ENCODE measurements at regions not wholly inside any gene's neighbourhood (a gene's known extent, or its start where the extent isn't known, plus 50 kb on each side); places are given as distances from the start of the nearest gene placed in this dataset.

DNA sequence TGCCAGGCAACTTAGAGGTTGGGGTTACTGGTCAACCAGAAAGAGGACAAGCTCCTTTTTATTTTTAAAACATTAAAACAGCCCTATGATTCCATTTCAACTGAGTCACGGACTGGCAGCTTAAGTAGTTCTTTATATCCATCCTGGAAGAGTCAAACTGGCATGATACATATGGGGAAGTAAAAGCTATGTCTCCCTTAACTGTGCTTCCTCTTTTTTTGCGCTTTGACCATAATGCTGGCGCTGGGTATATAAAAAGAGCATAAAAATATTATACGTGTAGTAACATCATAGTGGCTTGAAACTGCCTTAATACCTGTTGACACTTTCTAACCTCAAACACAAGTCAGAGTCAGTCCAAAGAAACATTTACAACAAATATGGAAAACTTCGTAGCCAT is 274.4 kb downstream of the CSNK1G3 start:
- intact Hi-C loops (cut with DNase I; ENCODE audit: low total_unique reads) = no loop called here
- TF ChIP-seq, protein P1, sequence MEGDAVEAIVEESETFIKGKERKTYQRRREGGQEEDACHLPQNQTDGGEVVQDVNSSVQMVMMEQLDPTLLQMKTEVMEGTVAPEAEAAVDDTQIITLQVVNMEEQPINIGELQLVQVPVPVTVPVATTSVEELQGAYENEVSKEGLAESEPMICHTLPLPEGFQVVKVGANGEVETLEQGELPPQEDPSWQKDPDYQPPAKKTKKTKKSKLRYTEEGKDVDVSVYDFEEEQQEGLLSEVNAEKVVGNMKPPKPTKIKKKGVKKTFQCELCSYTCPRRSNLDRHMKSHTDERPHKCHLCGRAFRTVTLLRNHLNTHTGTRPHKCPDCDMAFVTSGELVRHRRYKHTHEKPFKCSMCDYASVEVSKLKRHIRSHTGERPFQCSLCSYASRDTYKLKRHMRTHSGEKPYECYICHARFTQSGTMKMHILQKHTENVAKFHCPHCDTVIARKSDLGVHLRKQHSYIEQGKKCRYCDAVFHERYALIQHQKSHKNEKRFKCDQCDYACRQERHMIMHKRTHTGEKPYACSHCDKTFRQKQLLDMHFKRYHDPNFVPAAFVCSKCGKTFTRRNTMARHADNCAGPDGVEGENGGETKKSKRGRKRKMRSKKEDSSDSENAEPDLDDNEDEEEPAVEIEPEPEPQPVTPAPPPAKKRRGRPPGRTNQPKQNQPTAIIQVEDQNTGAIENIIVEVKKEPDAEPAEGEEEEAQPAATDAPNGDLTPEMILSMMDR (IDR thresholded peaks at IDR 0.05 in 8 of 11, conservative IDR thresholded peaks at IDR 0.05 in 3 of 11) = no peak
- TF ChIP-seq POLR2AphosphoS5 (IDR thresholded peaks at IDR 0.05) (no peak), POLR2A (IDR thresholded peaks at IDR 0.05) (no peak)
- DNase-seq = no peak
- H3K36me3 ChIP-seq = no peaks in the 10 kb centered on the region
- H3K9me3 ChIP-seq = peaks cover 0 to 25% (median 16%) of the 10 kb centered on the region in 8 donors
- H3K4me1 ChIP-seq = no peaks in the 10 kb centered on the region
- 44 to 61% (median 59%) methylated on average over 5 of the region's 5 CpGs for WGBS, 5 donors
- H3K27me3 ChIP-seq (replicated peaks in 1 of 7) = no peaks in the 10 kb centered on the region
- no peak overlapping the region for H3K27ac ChIP-seq
- H3K4me3 ChIP-seq = no peak overlapping the region

DNA sequence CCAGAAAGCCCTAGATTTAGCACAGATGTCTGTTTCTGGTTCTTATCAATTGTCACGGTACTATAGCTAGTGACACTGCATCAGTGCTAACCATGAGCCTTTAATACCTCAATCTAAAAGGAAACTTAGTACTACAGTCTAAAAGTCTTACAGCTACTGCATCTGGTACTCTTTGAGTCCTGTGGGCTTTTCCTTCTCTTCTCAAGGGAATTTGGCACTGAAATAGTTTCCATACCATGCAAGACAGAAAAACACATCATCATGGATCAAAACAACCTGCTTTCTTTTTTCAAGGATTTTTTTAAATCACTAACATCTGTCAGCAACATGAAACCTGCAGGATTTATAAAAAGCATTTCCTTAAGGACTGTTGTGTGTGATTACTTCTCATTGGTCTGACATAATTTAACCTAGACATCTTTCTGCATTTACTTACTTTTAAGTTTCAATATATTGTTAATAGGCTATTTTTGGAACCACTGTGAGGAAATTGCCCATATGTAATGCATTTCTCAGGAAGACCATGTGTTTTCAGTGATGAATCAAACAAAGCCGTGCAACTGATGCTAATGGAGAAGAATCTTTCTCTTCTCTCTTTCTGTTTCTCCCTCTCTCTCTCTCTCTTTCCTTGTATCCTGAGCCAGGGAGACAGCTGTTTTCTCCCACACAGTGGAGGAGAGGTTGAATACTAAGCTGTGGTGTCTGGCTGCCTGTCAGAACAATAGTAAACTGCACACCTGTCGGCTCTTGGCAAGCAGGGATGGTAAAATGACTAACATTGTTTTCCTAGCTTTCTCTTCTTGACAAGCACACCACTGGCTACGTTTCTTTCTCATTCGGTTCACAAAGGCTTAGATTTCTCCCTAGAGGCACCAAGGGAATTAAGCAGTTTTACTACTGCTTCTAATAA is 273.4 kb downstream of the CSNK1G3 start:
- intact Hi-C loops (cut with DNase I; ENCODE audit: low total_unique reads) = no loop called here
- H3K27ac ChIP-seq = no peak overlapping the region
- no peak for DNase-seq
- H3K4me3 ChIP-seq = no peak overlapping the region
- TF ChIP-seq POLR2AphosphoS5 (IDR thresholded peaks at IDR 0.05) (no peak), POLR2A (IDR thresholded peaks at IDR 0.05) (no peak)
- TF ChIP-seq, protein P1 (IDR thresholded peaks at IDR 0.05 in 8 of 11, conservative IDR thresholded peaks at IDR 0.05 in 3 of 11) = no peak
- no peaks in the 10 kb centered on the region for H3K36me3 ChIP-seq
- no peaks in the 10 kb centered on the region for H3K4me1 ChIP-seq
- H3K27me3 ChIP-seq (replicated peaks in 1 of 7) = no peaks in the 10 kb centered on the region
- WGBS, 5 donors = 43 to 62% (median 49%) methylated on average over 5 of the region's 5 CpGs
- H3K9me3 ChIP-seq = peaks cover 0 to 22% (median 16%) of the 10 kb centered on the region in 8 donors

DNA sequence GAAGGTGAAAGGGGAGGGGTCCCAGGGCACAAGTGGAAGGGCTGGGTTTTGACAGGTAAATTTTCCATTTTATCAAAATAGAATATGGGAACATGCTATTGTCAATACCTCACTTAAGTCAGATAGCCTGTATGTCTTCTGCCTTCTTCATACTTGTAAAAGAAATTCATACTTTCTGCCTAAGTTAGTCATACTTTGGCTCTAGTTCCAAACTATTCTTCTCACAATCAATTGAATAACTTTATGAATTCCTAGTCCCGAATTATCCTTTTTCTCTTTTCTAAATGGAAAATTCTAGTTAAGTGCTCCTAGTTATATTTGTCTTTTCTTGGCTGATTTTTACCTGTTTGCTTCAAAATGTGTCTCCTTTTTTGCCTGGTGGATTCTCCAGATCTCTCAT is 271.4 kb downstream of the CSNK1G3 start:
- no peaks in the 10 kb centered on the region for H3K36me3 ChIP-seq
- peaks cover 0 to 2% (median 0%) of the 10 kb centered on the region in 8 donors for H3K9me3 ChIP-seq
- intact Hi-C loops (cut with DNase I; ENCODE audit: low total_unique reads) = no loop called here
- 76 to 92% (median 81%) methylated on average over 1 of the region's 1 CpG for WGBS, 5 donors
- H3K4me3 ChIP-seq = no peak overlapping the region
- no peak for DNase-seq
- TF ChIP-seq POLR2A (IDR thresholded peaks at IDR 0.05) (no peak), POLR2AphosphoS5 (IDR thresholded peaks at IDR 0.05) (no peak)
- TF ChIP-seq, protein P1 (IDR thresholded peaks at IDR 0.05 in 8 of 11, conservative IDR thresholded peaks at IDR 0.05 in 3 of 11) = no peak
- no peak overlapping the region for H3K27ac ChIP-seq
- H3K27me3 ChIP-seq (replicated peaks in 1 of 7) = no peaks in the 10 kb centered on the region
- no peaks in the 10 kb centered on the region for H3K4me1 ChIP-seq

DNA sequence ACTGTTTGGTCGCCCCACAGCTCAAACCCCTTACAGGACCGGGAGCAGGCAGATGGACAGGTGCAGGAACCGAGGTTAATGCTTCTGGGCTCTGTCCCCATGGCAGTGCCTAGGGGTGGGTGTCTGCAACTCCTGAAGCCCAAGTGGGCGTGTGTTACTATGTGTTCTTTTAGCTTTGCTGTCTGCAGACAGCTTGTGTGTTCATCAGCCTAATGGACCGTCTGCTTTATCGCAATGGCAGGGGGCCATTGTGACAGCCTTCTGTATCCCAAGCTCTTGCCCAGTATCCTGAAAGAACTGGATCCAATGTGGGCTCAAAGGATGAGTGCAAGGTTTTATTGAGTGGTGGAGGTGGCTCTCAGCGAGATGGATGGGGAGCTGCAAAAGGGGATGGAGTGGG is 266.7 kb downstream of the CSNK1G3 start:
- WGBS, 5 donors = 86 to 89% (median 88%) methylated on average over 7 of the region's 7 CpGs
- no peak overlapping the region for H3K27ac ChIP-seq
- H3K9me3 ChIP-seq = no peaks in the 10 kb centered on the region
- H3K27me3 ChIP-seq (replicated peaks in 1 of 7) = no peaks in the 10 kb centered on the region
- no peaks in the 10 kb centered on the region for H3K4me1 ChIP-seq
- H3K36me3 ChIP-seq = no peaks in the 10 kb centered on the region
- no peak for DNase-seq
- intact Hi-C loops (cut with DNase I; ENCODE audit: low total_unique reads) = no loop called here
- no peak for TF ChIP-seq POLR2A (IDR thresholded peaks at IDR 0.05)
- TF ChIP-seq POLR2AphosphoS5 (IDR thresholded peaks at IDR 0.05) = no peak
- TF ChIP-seq, protein P1 (IDR thresholded peaks at IDR 0.05 in 8 of 11, conservative IDR thresholded peaks at IDR 0.05 in 3 of 11) = no peak
- no peak overlapping the region for H3K4me3 ChIP-seq

All from spleen (tissue), 11 donors.